ENCODE measurements at regions not wholly inside any gene's neighbourhood (a gene's known extent, or its start where the extent isn't known, plus 50 kb on each side); places are given as distances from the start of the nearest gene placed in this dataset.

- TF ChIP-seq SIN3A (IDR thresholded peaks at IDR 0.05; ENCODE audit: borderline replicate concordance, insufficient read depth, low read length) (no peak), TAF1 (IDR thresholded peaks at IDR 0.05; ENCODE audit: borderline replicate concordance, insufficient read depth, low read length) (no peak), REST (IDR thresholded peaks at IDR 0.05; ENCODE audit: insufficient read depth in 1 of 2, low read depth in 2 of 2, low read length in 2 of 2) (no peak), POLR2AphosphoS5 (IDR thresholded peaks at IDR 0.05; ENCODE audit: low read depth, low read length) (no peak), FOXP2 (optimal IDR thresholded peaks at IDR 0.05; ENCODE audit: borderline replicate concordance, extremely low read depth, extremely low read length, insufficient read depth) (no peak)
Observed at GRCh38 chr14:22296088-22296487, 292.9 kb downstream of the DAD1 start.

GRCh38 chr14:22291406-22291805 is 297.6 kb downstream of the DAD1 start:
- TF ChIP-seq FOXP2 (optimal IDR thresholded peaks at IDR 0.05; ENCODE audit: borderline replicate concordance, extremely low read depth, extremely low read length, insufficient read depth) (no peak), SIN3A (IDR thresholded peaks at IDR 0.05; ENCODE audit: borderline replicate concordance, insufficient read depth, low read length) (no peak)

- no peak for TF ChIP-seq REST (IDR thresholded peaks at IDR 0.05; ENCODE audit: insufficient read depth in 1 of 2, low read depth in 2 of 2, low read length in 2 of 2)
- no peak for TF ChIP-seq POLR2AphosphoS5 (IDR thresholded peaks at IDR 0.05; ENCODE audit: low read depth, low read length)
- no peak for TF ChIP-seq SIN3A (IDR thresholded peaks at IDR 0.05; ENCODE audit: borderline replicate concordance, insufficient read depth, low read length)
- TF ChIP-seq FOXP2 (optimal IDR thresholded peaks at IDR 0.05; ENCODE audit: borderline replicate concordance, extremely low read depth, extremely low read length, insufficient read depth): no peak
- TF ChIP-seq TAF1 (IDR thresholded peaks at IDR 0.05; ENCODE audit: borderline replicate concordance, insufficient read depth, low read length): no peak
Observed at GRCh38 chr14:22289570-22289969, 299.5 kb downstream of the DAD1 start.

- no peak for TF ChIP-seq TAF1 (IDR thresholded peaks at IDR 0.05; ENCODE audit: borderline replicate concordance, insufficient read depth, low read length)
- no peak for TF ChIP-seq SIN3A (IDR thresholded peaks at IDR 0.05; ENCODE audit: borderline replicate concordance, insufficient read depth, low read length)
- TF ChIP-seq FOXP2 (optimal IDR thresholded peaks at IDR 0.05; ENCODE audit: borderline replicate concordance, extremely low read depth, extremely low read length, insufficient read depth): no peak
- no peak for TF ChIP-seq REST (IDR thresholded peaks at IDR 0.05; ENCODE audit: insufficient read depth in 1 of 2, low read depth in 2 of 2, low read length in 2 of 2)
- TF ChIP-seq POLR2AphosphoS5 (IDR thresholded peaks at IDR 0.05; ENCODE audit: low read depth, low read length): no peak
Observed at GRCh38 chr14:22285991-22286390, 303.0 kb downstream of the DAD1 start.

GRCh38 chr14:22282949-22283348 is 306.1 kb downstream of the DAD1 start:
- TF ChIP-seq REST (IDR thresholded peaks at IDR 0.05; ENCODE audit: insufficient read depth in 1 of 2, low read depth in 2 of 2, low read length in 2 of 2) (no peak), TAF1 (IDR thresholded peaks at IDR 0.05; ENCODE audit: borderline replicate concordance, insufficient read depth, low read length) (no peak), FOXP2 (optimal IDR thresholded peaks at IDR 0.05; ENCODE audit: borderline replicate concordance, extremely low read depth, extremely low read length, insufficient read depth) (no peak), POLR2AphosphoS5 (IDR thresholded peaks at IDR 0.05; ENCODE audit: low read depth, low read length) (no peak), SIN3A (IDR thresholded peaks at IDR 0.05; ENCODE audit: borderline replicate concordance, insufficient read depth, low read length) (no peak)

All from PFSK-1 (cell line).